IMR-90 (cell line): ENCODE measurements at regions not wholly inside any gene's neighbourhood (a gene's known extent, or its start where the extent isn't known, plus 50 kb on each side); places are given as distances from the start of the nearest gene placed in this dataset.

Experiments used
- CEBPB ChIP-seq: IDR thresholded peaks from 2 replicates; pipeline ENCODE4 v1.6.1; 2012; ENCODE audit warnings: low read depth, low read length, improper control_type of control experiment
- FOS ChIP-seq: fragments of 150-350 bp; IDR thresholded peaks from 2 replicates; pipeline ENCODE4 v1.6.1; 2016; ENCODE audit warnings: low read depth, low read length
- MAFK ChIP-seq: IDR thresholded peaks from 2 replicates; pipeline ENCODE4 v1.6.1; 2012; ENCODE audit warnings: low read depth, low read length, improper control_type of control experiment
- MAZ ChIP-seq: IDR thresholded peaks from 2 replicates; pipeline ENCODE4 v1.6.1; 2012; ENCODE audit warnings: low read depth, mild to moderate bottlenecking, low read length, improper control_type of control experiment, moderate library complexity, borderline replicate concordance
- MXI1 ChIP-seq: IDR thresholded peaks from 2 replicates; pipeline ENCODE4 v1.6.1; 2012; ENCODE audit warnings: low read depth, mild to moderate bottlenecking, low read length, moderate library complexity, borderline replicate concordance
- NFE2L2 ChIP-seq: fragments of 150-350 bp; IDR thresholded peaks from 2 replicates; pipeline ENCODE4 v1.6.1; 2016; ENCODE audit warnings: low read depth, mild to moderate bottlenecking, low read length
- POLR2A ChIP-seq: IDR thresholded peaks from 2 replicates; pipeline ENCODE4 v1.6.1; 2012; ENCODE audit warnings: mild to moderate bottlenecking, low read depth, low read length
- RAD21 ChIP-seq: IDR thresholded peaks from 2 replicates; pipeline ENCODE4 v1.6.1; 2012; ENCODE audit warnings: low read length, improper control_type of control experiment
- RCOR1 ChIP-seq: IDR thresholded peaks from 2 replicates; pipeline ENCODE4 v1.6.1; 2012; ENCODE audit warnings: mild to moderate bottlenecking, low read length, improper control_type of control experiment; ENCODE audit not compliant: insufficient replicate concordance
- RFX5 ChIP-seq: IDR thresholded peaks from 2 replicates; pipeline ENCODE4 v1.8.0; 2012; ENCODE audit warnings: low read depth, mild to moderate bottlenecking, low read length, moderate library complexity
- SMC3 ChIP-seq: fragments of 150-350 bp; IDR thresholded peaks from 2 replicates; pipeline ENCODE4 v1.6.1; 2016; ENCODE audit warnings: low read depth, mild to moderate bottlenecking, antibody characterized with exemption, low read length, moderate library complexity
- TF ChIP-seq, protein P1 (sequence below): conservative IDR thresholded peaks from 2 replicates; pipeline ENCODE4 v1.5.1; 2012; ENCODE audit warnings: mild to moderate bottlenecking, low read depth, low read length, improper control_type of control experiment
- TF ChIP-seq, protein P2 (sequence below): fragments of 150-350 bp; IDR thresholded peaks from 2 replicates; pipeline ENCODE4 v1.6.1; 2017; ENCODE audit warnings: mild to moderate bottlenecking, antibody characterized with exemption, low read length, low read depth
- TF ChIP-seq, protein P3 (sequence below): fragments of 150-350 bp; IDR thresholded peaks from 2 replicates; pipeline ENCODE4 v1.6.1; 2016; ENCODE audit warnings: low read depth, mild to moderate bottlenecking, low read length, moderate library complexity, borderline replicate concordance

DNA sequence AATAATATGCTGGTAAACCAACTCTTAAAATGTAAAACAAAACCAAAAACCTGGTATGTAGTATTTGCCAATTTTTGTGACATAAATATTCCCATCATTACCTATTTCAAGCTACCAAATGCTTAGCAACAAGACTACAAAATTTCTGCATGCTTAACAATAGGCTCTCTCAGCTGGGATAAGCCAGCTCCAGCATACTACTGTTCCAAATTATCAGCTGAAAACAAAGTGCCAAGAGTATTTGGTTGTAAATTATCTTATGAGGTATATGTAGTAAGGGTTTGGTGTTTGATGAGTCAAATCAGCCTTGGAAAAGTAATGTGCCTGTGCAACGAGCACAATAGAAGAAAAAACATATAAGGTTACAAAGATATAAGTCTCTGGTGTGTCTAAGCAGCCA is 263.2 kb downstream of the HGF start:
- TF ChIP-seq, protein P1, sequence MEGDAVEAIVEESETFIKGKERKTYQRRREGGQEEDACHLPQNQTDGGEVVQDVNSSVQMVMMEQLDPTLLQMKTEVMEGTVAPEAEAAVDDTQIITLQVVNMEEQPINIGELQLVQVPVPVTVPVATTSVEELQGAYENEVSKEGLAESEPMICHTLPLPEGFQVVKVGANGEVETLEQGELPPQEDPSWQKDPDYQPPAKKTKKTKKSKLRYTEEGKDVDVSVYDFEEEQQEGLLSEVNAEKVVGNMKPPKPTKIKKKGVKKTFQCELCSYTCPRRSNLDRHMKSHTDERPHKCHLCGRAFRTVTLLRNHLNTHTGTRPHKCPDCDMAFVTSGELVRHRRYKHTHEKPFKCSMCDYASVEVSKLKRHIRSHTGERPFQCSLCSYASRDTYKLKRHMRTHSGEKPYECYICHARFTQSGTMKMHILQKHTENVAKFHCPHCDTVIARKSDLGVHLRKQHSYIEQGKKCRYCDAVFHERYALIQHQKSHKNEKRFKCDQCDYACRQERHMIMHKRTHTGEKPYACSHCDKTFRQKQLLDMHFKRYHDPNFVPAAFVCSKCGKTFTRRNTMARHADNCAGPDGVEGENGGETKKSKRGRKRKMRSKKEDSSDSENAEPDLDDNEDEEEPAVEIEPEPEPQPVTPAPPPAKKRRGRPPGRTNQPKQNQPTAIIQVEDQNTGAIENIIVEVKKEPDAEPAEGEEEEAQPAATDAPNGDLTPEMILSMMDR = no peak
- TF ChIP-seq RCOR1 (no peak), MXI1 (no peak), POLR2A (no peak), RAD21 (no peak), NFE2L2 (no peak), MAFK (no peak), CEBPB (no peak), SMC3 (no peak), MAZ (no peak), RFX5 (no peak), FOS (no peak)
- TF ChIP-seq, protein P2, sequence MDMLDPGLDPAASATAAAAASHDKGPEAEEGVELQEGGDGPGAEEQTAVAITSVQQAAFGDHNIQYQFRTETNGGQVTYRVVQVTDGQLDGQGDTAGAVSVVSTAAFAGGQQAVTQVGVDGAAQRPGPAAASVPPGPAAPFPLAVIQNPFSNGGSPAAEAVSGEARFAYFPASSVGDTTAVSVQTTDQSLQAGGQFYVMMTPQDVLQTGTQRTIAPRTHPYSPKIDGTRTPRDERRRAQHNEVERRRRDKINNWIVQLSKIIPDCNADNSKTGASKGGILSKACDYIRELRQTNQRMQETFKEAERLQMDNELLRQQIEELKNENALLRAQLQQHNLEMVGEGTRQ = no peak
- TF ChIP-seq, protein P3, sequence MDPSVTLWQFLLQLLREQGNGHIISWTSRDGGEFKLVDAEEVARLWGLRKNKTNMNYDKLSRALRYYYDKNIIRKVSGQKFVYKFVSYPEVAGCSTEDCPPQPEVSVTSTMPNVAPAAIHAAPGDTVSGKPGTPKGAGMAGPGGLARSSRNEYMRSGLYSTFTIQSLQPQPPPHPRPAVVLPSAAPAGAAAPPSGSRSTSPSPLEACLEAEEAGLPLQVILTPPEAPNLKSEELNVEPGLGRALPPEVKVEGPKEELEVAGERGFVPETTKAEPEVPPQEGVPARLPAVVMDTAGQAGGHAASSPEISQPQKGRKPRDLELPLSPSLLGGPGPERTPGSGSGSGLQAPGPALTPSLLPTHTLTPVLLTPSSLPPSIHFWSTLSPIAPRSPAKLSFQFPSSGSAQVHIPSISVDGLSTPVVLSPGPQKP = no peak
